GM12878 (cell line): ENCODE measurements at regions not wholly inside any gene's neighbourhood (a gene's known extent, or its start where the extent isn't known, plus 50 kb on each side); places are given as distances from the start of the nearest gene placed in this dataset.

Experiments
- CREM ChIP-seq: IDR thresholded peaks from 2 replicates; pipeline ENCODE4 v1.6.1; 2014; ENCODE audit warnings: antibody characterized with exemption, low read depth
- ETV6 ChIP-seq, 2 experiments: fragments of 450-650 bp in 1 of 2; IDR thresholded peaks in 1 of 2; conservative IDR thresholded peaks in 1 of 2; 2 replicates each; pipeline ENCODE4 v1.6.1; 2014; ENCODE audit warnings: antibody characterized with exemption in 1 of 2, borderline replicate concordance in 1 of 2, low read depth in 1 of 2, mild to moderate bottlenecking in 1 of 2, moderate library complexity in 1 of 2
- HDAC6 ChIP-seq: fragments of 200-600 bp; sonication (generic); IDR thresholded peaks from one replicate; pipeline ENCODE4 v1.8.0; 2017; ENCODE audit warnings: antibody characterized with exemption; ENCODE audit not compliant: unreplicated experiment
- RAD21 ChIP-seq: IDR thresholded peaks from 2 replicates; pipeline ENCODE4 v1.6.1; 2011; ENCODE audit warnings: mild to moderate bottlenecking, low read depth, low read length, moderate library complexity; ENCODE audit not compliant: insufficient read depth
- SIN3A ChIP-seq: IDR thresholded peaks from 2 replicates; pipeline ENCODE4 v1.6.1; 2012; ENCODE audit warnings: low read depth, low read length, improper control_type of control experiment
- SMAD5 ChIP-seq: IDR thresholded peaks from 2 replicates; pipeline ENCODE4 v1.6.1; 2016; ENCODE audit warnings: antibody characterized with exemption, low read depth
- SUZ12 ChIP-seq: fragments of 200-600 bp; sonication (generic); IDR thresholded peaks from one replicate; pipeline ENCODE4 v1.6.1; 2018; ENCODE audit warnings: antibody characterized with exemption, mild to moderate bottlenecking; ENCODE audit not compliant: unreplicated experiment
- TCF3 ChIP-seq: IDR thresholded peaks from 2 replicates; pipeline ENCODE4 v1.6.1; 2012; ENCODE audit warnings: low read depth, mild to moderate bottlenecking, low read length, borderline replicate concordance; ENCODE audit not compliant: insufficient read depth
- YY1 ChIP-seq: IDR thresholded peaks from 2 replicates; pipeline ENCODE4 v1.6.1; 2011; ENCODE audit warnings: low read depth, mild to moderate bottlenecking, low read length
- ZZZ3 ChIP-seq: IDR thresholded peaks from 2 replicates; pipeline ENCODE4 v1.6.1; 2011; ENCODE audit warnings: low read depth; ENCODE audit not compliant: control insufficient read depth, insufficient read length
- TF ChIP-seq, protein P1 (sequence below): IDR thresholded peaks from 2 replicates; pipeline ENCODE4 v1.6.1; 2012; ENCODE audit warnings: low read length, inconsistent platforms
- TF ChIP-seq, protein P2 (sequence below): fragments of 450-650 bp; IDR thresholded peaks from 2 replicates; pipeline ENCODE4 v1.6.1; 2017; ENCODE audit warnings: mild to moderate bottlenecking, moderate library complexity
- TF ChIP-seq, protein P3 (sequence below): fragments of 450-650 bp; formaldehyde crosslinking; IDR thresholded peaks from 2 replicates; pipeline ENCODE4 v1.4.0; 2022; ENCODE audit warnings: mild to moderate bottlenecking, moderate library complexity

DNA sequence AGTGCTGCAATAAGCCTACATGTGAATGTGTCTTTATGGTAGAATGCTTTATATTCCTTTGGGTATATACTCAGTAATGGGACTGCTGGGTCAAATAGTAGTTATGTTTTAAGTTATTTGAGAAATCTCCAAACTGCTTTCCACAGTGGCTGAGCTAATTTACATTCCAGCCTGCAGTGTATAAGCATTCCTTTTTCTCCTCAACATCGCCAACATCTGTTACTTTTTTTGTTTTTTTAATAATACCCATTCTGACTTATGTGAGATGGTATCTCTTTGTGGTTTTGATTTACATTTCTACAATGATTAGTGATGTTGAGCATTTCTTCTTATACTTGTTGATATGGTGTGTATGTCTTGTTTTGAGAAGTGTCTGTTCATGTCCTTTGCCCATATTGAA lies 1186.2 kb downstream of the BCL11B start (continued):
- TF ChIP-seq TCF3 (no peak), SMAD5 (no peak), YY1 (no peak), SUZ12 (no peak), HDAC6 (no peak), ETV6 (conservative IDR thresholded peaks at IDR 0.05 in 1 of 2, IDR thresholded peaks at IDR 0.05 in 1 of 2; ENCODE audit: borderline replicate concordance in 1 of 2, low read depth in 1 of 2) (no peak), ZZZ3 (no peak), SIN3A (no peak), CREM (no peak), RAD21 (no peak)
- TF ChIP-seq, protein P1, sequence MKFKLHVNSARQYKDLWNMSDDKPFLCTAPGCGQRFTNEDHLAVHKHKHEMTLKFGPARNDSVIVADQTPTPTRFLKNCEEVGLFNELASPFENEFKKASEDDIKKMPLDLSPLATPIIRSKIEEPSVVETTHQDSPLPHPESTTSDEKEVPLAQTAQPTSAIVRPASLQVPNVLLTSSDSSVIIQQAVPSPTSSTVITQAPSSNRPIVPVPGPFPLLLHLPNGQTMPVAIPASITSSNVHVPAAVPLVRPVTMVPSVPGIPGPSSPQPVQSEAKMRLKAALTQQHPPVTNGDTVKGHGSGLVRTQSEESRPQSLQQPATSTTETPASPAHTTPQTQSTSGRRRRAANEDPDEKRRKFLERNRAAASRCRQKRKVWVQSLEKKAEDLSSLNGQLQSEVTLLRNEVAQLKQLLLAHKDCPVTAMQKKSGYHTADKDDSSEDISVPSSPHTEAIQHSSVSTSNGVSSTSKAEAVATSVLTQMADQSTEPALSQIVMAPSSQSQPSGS: no peak
- TF ChIP-seq, protein P2, sequence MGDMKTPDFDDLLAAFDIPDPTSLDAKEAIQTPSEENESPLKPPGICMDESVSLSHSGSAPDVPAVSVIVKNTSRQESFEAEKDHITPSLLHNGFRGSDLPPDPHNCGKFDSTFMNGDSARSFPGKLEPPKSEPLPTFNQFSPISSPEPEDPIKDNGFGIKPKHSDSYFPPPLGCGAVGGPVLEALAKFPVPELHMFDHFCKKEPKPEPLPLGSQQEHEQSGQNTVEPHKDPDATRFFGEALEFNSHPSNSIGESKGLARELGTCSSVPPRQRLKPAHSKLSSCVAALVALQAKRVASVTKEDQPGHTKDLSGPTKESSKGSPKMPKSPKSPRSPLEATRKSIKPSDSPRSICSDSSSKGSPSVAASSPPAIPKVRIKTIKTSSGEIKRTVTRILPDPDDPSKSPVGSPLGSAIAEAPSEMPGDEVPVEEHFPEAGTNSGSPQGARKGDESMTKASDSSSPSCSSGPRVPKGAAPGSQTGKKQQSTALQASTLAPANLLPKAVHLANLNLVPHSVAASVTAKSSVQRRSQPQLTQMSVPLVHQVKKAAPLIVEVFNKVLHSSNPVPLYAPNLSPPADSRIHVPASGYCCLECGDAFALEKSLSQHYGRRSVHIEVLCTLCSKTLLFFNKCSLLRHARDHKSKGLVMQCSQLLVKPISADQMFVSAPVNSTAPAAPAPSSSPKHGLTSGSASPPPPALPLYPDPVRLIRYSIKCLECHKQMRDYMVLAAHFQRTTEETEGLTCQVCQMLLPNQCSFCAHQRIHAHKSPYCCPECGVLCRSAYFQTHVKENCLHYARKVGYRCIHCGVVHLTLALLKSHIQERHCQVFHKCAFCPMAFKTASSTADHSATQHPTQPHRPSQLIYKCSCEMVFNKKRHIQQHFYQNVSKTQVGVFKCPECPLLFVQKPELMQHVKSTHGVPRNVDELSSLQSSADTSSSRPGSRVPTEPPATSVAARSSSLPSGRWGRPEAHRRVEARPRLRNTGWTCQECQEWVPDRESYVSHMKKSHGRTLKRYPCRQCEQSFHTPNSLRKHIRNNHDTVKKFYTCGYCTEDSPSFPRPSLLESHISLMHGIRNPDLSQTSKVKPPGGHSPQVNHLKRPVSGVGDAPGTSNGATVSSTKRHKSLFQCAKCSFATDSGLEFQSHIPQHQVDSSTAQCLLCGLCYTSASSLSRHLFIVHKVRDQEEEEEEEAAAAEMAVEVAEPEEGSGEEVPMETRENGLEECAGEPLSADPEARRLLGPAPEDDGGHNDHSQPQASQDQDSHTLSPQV: no peak
- TF ChIP-seq, protein P3, sequence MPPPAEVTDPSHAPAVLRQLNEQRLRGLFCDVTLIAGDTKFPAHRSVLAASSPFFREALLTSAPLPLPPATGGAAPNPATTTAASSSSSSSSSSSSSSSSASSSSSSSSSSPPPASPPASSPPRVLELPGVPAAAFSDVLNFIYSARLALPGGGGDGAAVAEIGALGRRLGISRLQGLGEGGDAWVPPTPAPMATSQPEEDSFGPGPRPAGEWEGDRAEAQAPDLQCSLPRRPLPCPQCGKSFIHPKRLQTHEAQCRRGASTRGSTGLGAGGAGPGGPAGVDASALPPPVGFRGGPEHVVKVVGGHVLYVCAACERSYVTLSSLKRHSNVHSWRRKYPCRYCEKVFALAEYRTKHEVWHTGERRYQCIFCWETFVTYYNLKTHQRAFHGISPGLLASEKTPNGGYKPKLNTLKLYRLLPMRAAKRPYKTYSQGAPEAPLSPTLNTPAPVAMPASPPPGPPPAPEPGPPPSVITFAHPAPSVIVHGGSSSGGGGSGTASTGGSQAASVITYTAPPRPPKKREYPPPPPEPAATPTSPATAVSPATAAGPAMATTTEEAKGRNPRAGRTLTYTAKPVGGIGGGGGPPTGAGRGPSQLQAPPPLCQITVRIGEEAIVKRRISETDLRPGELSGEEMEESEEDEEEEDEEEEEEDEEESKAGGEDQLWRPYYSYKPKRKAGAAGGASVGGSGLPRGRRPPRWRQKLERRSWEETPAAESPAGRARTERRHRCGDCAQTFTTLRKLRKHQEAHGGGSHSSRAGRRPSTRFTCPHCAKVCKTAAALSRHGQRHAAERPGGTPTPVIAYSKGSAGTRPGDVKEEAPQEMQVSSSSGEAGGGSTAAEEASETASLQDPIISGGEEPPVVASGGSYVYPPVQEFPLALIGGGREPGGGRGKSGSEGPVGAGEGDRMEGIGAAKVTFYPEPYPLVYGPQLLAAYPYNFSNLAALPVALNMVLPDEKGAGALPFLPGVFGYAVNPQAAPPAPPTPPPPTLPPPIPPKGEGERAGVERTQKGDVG (CRISPR knock-in tag): no peak
